Neural crest cell (in vitro differentiated cells): ENCODE measurements at regions not wholly inside any gene's neighbourhood (a gene's known extent, or its start where the extent isn't known, plus 50 kb on each side); places are given as distances from the start of the nearest gene placed in this dataset.
A peak's percentile ranks its signal among the peaks of the same experiment; 100 is the strongest.
"Not testable (repeated sequence)": the region's sequence is repeated elsewhere in the genome, so short reads cannot be mapped to it uniquely, and the experiment has no call there.

Experiments used
- DNase-seq: peaks from one replicate; pipeline ENCODE4 v3.0.0; 2021; ENCODE audit warnings: low read depth, mixed read lengths, low spot score
- H3K27ac Mint-ChIP-seq: one replicate; pipeline ENCODE4 v1.8.0; 2021; ENCODE audit warnings: mild to moderate bottlenecking, mixed read lengths; ENCODE audit not compliant: unreplicated experiment
- H3K27me3 Mint-ChIP-seq: 2 replicates; pipeline ENCODE4 v1.8.0; 2021; ENCODE audit warnings: low read depth, mild to moderate bottlenecking, mixed read lengths
- H3K36me3 Mint-ChIP-seq: 2 replicates; pipeline ENCODE4 v1.8.0; 2021; ENCODE audit warnings: low read depth, mild to moderate bottlenecking, mixed read lengths
- H3K4me1 Mint-ChIP-seq: 2 replicates; pipeline ENCODE4 v1.8.0; 2021; ENCODE audit warnings: mixed read lengths
- H3K4me3 Mint-ChIP-seq: one replicate; pipeline ENCODE4 v1.8.0; 2021; ENCODE audit warnings: mild to moderate bottlenecking, mixed read lengths
- H3K9me3 Mint-ChIP-seq: 2 replicates; pipeline ENCODE4 v1.8.0; 2021; ENCODE audit warnings: mixed read lengths
- TF ChIP-seq, protein P1 (sequence below): fragments of 200-600 bp; sonication (generic); conservative IDR thresholded peaks from 2 replicates; pipeline ENCODE4 v1.5.0; 2021; ENCODE audit warnings: antibody characterized with exemption, mild to moderate bottlenecking

DNA sequence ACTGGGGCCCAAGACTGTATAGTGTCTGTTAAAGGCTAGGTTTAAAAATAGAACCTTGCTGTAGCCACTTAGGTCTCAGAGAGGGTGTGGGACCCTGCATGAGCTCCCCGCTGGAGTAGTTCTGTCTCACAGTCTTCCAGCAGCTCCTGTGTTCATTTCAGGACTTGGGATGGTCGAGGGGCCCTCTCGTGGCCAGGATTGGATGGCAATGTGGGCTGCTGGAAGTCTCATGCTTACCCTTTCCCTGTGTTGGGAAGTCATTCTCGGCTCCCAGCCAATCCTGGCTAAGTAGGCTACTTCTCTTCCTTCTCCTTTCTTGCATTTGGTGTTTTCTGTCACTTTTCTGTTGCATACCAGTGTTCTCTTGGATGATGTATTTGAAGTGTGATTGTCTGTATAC, 284.0 kb upstream of the GCFC2 start:
- Mint-ChIP-seq H3K36me3 (peaks cover 22% of the 10 kb centered on the region), H3K4me1 (no peaks in the 10 kb centered on the region)
- no peak for DNase-seq

DNA sequence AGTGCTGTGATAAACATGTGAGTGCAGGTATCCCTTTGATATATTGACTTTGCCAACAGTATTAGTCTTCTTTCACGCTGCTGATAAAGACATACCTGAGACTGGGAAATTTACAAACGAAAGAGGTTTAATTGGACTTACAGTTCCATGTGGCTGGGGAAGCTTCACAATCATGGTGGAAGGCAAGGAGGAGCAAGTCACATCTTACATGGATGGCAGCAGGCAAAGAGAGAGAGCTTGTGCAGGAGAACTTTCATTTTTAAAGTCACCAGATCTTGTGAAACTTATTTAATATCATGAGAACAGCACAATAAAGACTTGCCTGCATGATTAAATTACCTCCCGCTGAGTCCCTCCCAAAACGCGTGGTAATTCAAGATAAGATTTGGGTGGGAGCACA, 277.9 kb upstream of the GCFC2 start:
- H3K27me3 Mint-ChIP-seq, H3K4me3 Mint-ChIP-seq, DNase-seq, H3K27ac Mint-ChIP-seq: not testable (repeated sequence)
- peaks cover 32% of the 10 kb centered on the region for H3K4me1 Mint-ChIP-seq
- H3K36me3 Mint-ChIP-seq: peaks cover 26% of the 10 kb centered on the region
- H3K9me3 Mint-ChIP-seq: peaks cover 15% of the 10 kb centered on the region

More for the DNA sequence above, 284.0 kb upstream of the GCFC2 start:
- peaks cover 10% of the 10 kb centered on the region for H3K9me3 Mint-ChIP-seq
- no peaks in the 10 kb centered on the region for H3K27me3 Mint-ChIP-seq
- no peak overlapping the region for H3K27ac Mint-ChIP-seq
- no peak overlapping the region for H3K4me3 Mint-ChIP-seq
- TF ChIP-seq, protein P1, sequence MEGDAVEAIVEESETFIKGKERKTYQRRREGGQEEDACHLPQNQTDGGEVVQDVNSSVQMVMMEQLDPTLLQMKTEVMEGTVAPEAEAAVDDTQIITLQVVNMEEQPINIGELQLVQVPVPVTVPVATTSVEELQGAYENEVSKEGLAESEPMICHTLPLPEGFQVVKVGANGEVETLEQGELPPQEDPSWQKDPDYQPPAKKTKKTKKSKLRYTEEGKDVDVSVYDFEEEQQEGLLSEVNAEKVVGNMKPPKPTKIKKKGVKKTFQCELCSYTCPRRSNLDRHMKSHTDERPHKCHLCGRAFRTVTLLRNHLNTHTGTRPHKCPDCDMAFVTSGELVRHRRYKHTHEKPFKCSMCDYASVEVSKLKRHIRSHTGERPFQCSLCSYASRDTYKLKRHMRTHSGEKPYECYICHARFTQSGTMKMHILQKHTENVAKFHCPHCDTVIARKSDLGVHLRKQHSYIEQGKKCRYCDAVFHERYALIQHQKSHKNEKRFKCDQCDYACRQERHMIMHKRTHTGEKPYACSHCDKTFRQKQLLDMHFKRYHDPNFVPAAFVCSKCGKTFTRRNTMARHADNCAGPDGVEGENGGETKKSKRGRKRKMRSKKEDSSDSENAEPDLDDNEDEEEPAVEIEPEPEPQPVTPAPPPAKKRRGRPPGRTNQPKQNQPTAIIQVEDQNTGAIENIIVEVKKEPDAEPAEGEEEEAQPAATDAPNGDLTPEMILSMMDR: no peak

- Mint-ChIP-seq H3K36me3 (peaks cover 20% of the 10 kb centered on the region), H3K27ac (peak overlapping the region; percentile 79), H3K4me1 (peaks cover 49% of the 10 kb centered on the region), H3K9me3 (peaks cover 11% of the 10 kb centered on the region), H3K4me3 (peak overlapping the region; percentile 31), H3K27me3 (no peaks in the 10 kb centered on the region)
- TF ChIP-seq, protein P1: no peak
- no peak for DNase-seq
Observed at GRCh38 chr2:75986617-75987016, 275.9 kb upstream of the GCFC2 start.

DNA sequence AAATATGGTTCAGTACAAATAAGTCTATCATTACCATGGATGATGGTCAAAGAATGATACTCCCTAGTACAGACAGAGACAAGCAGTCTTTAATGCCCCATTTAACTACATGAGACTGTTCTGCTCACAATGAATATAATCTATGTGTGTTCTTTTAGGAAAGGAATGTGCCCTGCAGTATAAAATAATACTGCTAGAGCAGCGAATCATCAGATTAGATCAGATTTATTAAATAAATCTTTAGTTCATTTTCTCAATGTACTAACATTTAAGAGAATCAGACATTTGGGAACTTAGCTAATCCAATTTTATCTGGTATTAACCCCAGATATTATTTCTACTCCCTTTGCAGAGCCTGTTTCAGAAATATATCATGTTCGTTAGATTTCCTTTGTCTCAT, 272.0 kb upstream of the GCFC2 start:
- H3K27me3 Mint-ChIP-seq: no peaks in the 10 kb centered on the region
- TF ChIP-seq, protein P1: no peak
- DNase-seq: no peak
- no peak overlapping the region for H3K4me3 Mint-ChIP-seq
- peaks cover 5% of the 10 kb centered on the region for H3K9me3 Mint-ChIP-seq
- H3K36me3 Mint-ChIP-seq: peaks cover 2% of the 10 kb centered on the region
- H3K27ac Mint-ChIP-seq: no peak overlapping the region
- peaks cover 46% of the 10 kb centered on the region for H3K4me1 Mint-ChIP-seq

DNA sequence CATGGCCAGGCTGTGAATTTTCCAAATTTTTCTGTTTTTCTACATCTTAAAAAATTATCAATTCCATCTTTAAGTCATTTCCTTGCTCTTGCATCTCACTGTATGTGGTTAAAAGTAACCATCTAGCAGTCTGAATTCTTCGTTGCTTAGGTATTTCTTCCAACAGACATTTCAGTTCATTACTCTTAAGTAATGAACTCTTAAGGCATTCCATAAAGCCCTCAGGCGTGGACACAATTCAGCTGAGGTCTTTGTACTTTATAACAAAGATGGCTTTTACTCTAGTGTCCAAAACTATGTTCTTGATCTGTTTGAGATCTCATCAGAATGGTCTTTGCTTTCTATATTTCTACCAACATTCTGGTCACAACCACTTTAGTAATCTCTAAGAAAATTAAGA, 253.9 kb upstream of the GCFC2 start:
- Mint-ChIP-seq H3K27ac (no peak overlapping the region), H3K4me3 (no peak overlapping the region), H3K9me3 (peaks cover 8% of the 10 kb centered on the region), H3K4me1 (peaks cover 9% of the 10 kb centered on the region), H3K27me3 (no peaks in the 10 kb centered on the region), H3K36me3 (peaks cover 5% of the 10 kb centered on the region)
- no peak for DNase-seq
- TF ChIP-seq, protein P1: no peak

DNA sequence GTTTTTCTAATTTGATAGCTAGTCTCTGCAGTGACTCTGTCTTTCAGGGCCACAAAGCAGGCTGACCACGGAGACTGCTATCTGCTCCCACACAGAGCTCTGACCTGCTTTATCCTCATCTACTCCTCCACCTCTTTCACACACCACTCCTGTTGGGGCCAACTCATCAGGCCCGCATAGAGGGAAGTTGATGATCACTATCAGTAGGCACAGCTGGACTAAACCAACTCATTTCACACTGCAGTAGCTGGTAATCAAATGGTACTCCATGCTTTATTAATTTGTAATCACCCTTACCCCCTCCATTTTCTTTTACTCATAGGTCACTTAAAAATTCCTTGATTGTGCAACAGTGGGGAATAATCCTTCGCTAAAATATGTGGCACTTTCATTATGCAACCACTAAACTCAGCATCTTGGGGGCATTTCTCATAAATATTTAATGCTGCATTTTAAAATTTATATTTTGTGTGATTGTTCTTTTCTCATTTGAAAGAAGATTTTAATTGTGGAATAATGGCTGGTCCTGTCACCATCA, 249.8 kb upstream of the GCFC2 start:
- Mint-ChIP-seq H3K27me3 (no peaks in the 10 kb centered on the region), H3K9me3 (peaks cover 3% of the 10 kb centered on the region), H3K27ac (no peak overlapping the region), H3K36me3 (no peaks in the 10 kb centered on the region), H3K4me1 (peaks cover 31% of the 10 kb centered on the region), H3K4me3 (no peak overlapping the region)
- TF ChIP-seq, protein P1: no peak
- no peak for DNase-seq
